Activated T-cell treated with anti-CD3 and anti-CD28 coated beads, Interleukin-2, amount 50 U/mL, for 1 hour (primary cell): ENCODE measurements at regions not wholly inside any gene's neighbourhood (a gene's known extent, or its start where the extent isn't known, plus 50 kb on each side); places are given as distances from the start of the nearest gene placed in this dataset.

Experiments
- DNase-seq: peaks from one replicate; pipeline ENCODE4 v3.0.0-alpha.2; 2020

GRCh38 chr1:87894062-87894461 is 565.4 kb downstream of the LMO4 start:
- no peak for DNase-seq

GRCh38 chr1:87897481-87897880 is 568.8 kb downstream of the LMO4 start:
- no peak for DNase-seq

DNA sequence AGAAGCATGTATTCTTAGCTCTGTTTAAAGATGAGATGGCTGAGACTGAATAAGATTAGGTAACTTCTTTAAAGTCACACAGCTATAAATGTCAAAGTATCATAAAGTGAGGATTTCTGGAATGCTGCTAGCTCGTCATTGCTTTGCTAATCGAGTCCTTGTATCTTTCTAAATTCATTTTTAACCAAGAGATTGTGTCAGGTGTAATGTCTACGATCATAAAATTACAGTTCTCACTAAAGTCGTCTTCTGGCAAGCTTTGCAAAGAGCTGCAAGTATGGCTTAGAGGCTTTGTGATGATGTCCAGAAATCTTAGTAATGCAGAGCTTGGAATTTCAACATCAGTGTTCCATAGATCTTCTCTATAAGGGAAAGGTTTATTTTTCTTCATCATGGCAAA is 569.8 kb downstream of the LMO4 start:
- DNase-seq: no peak

DNA sequence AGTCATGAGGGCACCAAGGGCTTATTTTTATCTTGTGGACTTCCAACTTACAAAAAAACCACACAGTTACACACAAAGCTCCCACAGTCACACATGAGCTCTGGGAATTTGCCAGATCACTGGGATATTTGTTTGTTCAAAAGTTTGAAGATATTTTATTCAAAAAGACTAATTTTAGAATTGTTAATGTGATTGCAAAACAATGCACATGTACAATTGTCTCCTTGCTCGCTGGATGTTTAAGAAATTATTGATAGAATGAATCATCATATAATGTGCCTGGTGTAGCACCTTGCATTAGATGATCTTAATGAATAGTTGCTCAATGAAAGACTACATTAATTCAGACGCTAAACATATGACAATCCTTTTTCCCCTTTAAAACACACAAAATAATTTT is 570.3 kb downstream of the LMO4 start:
- DNase-seq: no peak

- no peak for DNase-seq
These were observed 571.1 kb downstream of the LMO4 start for GRCh38 chr1:87899746-87900145.

DNA sequence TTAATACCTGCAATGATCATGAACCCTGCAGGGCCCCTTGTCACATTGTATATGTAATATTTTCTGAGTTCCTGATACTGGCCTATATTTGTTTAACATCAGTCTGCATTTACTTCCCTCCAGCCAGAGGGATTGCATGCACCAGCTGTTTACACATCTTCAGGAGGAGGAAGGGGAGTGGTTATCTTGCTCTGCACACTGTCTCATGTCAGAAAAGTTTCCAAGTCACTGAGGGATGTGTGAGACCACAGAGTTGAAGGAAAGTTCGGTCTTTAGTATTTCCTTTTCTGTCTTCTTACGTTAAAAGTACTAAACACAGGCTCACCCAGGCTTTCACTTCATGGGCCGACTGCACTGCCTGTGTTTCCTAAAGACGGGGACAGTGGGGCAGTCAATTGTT is 574.1 kb downstream of the LMO4 start:
- no peak for DNase-seq

- DNase-seq: no peak
These were observed 574.6 kb downstream of the LMO4 start for GRCh38 chr1:87903242-87903641.

DNA sequence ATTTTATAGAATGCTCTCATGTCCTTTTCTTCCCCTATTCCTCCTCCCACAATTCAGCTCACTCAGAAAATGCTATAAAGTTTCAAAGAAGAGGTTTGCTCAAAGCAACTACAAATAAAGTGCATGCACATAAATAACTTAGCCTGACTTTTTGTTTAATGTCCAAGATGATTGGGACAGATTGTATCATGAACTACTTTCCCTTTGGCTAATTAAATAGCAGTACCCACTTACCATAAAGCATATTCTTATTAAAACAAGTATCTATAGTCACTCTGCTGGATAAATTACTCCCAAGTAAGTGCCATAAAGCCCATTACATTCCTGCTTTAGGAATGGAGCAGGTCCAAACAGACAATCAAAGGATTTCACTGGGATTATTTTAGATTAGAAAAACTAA is 576.0 kb downstream of the LMO4 start:
- no peak for DNase-seq

DNA sequence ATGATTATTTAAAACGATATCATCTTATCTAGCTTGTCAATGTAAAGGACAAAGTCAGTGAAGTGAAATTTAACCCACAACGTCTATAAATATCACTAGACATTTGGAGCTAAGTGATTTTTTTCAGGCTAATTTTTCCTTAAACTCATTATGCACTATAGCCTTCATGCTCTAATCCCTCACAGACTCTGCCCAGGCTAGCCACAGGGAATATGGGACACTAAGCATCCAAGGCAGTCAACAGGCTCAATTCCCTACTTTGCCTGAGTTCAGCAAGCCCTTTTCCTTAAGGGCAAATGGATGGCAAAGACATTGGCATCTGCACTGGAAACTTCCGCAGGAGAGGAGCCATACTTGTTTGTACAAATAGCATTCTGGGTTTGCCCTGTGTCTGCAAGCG is 577.0 kb downstream of the LMO4 start:
- no peak for DNase-seq

GRCh38 chr1:87906078-87906477 is 577.4 kb downstream of the LMO4 start:
- no peak for DNase-seq

- DNase-seq: no peak
These were observed 584.7 kb downstream of the LMO4 start for GRCh38 chr1:87913361-87913760.

DNA sequence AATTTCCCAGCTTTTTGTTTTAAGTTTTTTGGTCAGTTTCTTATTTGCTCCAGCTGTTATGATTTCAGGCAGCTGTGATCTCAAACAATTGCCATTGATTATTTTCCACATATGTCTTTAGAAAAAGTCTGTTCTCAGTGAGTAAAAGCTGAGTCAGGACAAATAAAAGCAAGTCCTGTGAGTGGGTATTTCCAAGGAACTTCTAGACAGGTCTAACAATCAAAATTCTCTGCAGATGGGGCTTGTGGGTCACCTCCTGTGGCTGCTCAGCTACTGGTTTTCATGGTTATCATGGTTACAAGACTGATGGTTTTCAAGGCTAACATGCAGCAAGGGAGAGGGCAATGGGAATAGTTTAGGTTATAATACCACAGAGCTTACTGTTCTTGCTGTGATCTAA is 585.7 kb downstream of the LMO4 start:
- DNase-seq: no peak

GRCh38 chr1:87915771-87916170 is 587.1 kb downstream of the LMO4 start:
- no peak for DNase-seq

GRCh38 chr1:87916965-87917364 is 588.3 kb downstream of the LMO4 start:
- no peak for DNase-seq

DNA sequence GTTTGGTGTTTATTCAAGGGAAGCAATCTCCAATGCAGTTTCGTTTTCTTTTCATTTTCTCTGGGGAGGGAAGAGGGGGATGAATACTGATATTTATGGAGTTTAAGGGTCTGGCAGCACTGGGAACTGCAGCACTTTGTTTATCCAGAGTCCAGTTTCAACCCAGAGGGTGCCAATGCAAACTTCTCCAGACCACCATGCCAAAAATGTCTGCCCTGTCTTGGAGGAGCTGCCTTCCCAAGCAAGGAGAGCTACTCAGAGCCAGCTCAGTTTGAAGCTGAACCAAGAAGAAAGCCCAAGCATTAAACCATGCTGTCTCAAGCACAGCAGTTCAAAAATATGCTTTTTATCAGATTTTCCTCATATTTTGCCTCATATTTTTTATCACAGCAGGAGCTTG is 589.7 kb downstream of the LMO4 start:
- DNase-seq: no peak

- no peak for DNase-seq
These were observed 594.2 kb downstream of the LMO4 start for GRCh38 chr1:87922885-87923284.

- no peak for DNase-seq
These were observed 597.6 kb downstream of the LMO4 start for GRCh38 chr1:87926131-87926830.

- DNase-seq: no peak
These were observed 598.2 kb downstream of the LMO4 start for GRCh38 chr1:87926921-87927320.

DNA sequence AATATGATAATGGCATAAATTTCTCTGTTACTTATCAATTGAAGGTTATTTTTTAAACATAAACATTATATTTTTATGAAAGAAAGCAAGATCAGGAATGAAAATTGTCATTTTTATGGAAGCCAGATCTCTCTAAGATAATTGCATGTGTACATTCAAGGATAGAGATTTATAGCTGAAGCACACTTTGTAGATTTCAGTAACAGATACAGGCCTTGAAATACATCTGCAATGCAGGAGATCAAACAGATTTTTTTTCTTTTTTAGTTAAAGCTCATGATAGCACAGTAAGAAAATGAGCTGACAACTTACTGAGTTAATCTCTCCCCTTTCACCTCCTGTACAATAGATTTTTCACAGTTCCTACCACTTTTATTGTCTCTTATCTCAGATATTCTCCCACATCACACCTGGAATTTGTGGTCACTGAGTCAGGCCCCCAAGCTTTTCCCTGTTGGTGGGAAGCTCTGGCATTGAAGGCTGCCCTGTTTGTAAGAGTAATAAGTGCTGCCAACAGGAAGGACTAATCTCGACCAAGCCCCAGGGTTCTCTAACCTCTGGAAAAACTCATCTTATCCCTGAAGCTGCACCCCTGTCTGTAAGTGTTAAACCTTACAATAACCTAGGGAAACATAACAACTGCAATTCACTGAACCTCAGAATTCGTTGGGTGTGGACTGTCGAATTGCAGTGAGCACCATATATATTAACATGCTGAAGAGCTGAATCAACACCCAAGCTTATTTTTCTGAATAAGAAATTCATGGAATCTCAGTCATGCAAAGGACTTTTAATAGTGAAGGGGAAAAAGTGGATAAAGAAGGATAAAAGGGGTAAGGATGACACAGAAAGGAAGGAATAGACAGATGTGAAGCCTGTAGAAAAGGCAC is 599.0 kb downstream of the LMO4 start:
- DNase-seq: no peak

GRCh38 chr1:87928623-87929022 is 599.9 kb downstream of the LMO4 start:
- no peak for DNase-seq

DNA sequence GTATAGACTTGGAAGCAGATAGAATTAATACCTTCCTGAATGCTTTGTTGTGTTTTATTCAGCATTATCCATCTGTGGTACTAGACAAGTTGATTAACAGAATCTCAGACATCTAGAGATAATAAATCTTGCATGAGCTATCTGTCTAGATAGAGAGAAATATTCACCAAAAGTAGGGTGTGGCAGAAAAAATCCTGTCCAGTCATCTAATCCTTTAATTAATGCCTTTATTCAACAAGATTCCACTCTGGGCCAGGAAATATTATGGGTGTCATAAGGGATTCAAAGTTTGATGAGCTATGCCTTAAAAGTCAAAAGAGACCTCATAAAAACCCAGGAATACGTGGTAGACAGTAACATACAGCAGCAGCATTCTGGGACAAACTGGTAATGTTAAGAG is 601.2 kb downstream of the LMO4 start:
- no peak for DNase-seq

DNA sequence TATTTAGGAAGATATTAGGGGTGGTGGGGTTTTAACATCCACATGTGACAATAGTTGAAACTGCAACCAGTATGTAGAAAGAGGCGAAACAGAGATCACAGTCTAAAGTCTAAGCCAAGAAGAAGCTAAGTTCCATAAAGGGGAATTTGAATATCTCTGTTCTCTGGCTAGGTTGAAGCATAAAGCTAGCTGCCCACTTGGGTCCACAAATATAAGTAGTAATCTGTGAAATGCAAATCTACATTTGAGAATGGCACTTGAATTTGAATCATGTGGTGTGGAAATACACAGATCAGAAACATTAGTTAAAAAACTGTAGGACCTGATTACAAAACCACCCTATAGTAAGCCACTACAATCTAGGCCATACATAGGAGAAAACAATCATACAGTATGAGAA is 602.1 kb downstream of the LMO4 start:
- no peak for DNase-seq

DNA sequence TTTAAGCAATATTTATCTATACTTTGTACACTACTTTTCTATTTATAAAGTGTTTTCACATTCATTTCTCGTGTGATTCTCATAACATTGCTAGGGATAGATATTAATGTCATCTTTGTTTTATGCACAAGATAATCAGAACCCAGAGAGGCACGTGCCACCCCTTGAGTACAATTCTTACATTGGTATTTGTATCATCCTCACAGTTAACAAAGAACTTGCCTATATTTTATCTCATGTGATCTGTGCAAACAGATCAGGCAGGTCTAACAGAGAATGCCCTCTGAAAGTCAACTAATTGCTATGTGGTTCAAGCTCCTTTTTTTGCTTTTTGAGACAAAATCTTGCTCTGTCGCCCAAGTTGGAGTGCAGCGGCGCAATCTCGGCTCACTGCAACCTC is 604.5 kb downstream of the LMO4 start:
- no peak for DNase-seq

GRCh38 chr1:87935130-87935529 is 606.5 kb downstream of the LMO4 start:
- no peak for DNase-seq
